Mesenchymal stem cell (in vitro differentiated cells and primary cell): ENCODE measurements at regions not wholly inside any gene's neighbourhood (a gene's known extent, or its start where the extent isn't known, plus 50 kb on each side); places are given as distances from the start of the nearest gene placed in this dataset.

Source experiments
- DNase-seq: peaks from one replicate; pipeline ENCODE4 v3.0.0-alpha.2; 2013
- H2AFZ ChIP-seq: one replicate; pipeline ENCODE4 v1.6.1; 2013; ENCODE audit warnings: low read depth, mild to moderate bottlenecking, control low read depth, inconsistent platforms, low read length, moderate library complexity
- H2AK5ac ChIP-seq: 2 replicates; pipeline ENCODE4 v1.6.1; 2013; ENCODE audit warnings: low read length, moderate library complexity, mild to moderate bottlenecking, inconsistent platforms; ENCODE audit not compliant: severe bottlenecking
- H2BK120ac ChIP-seq: one replicate; pipeline ENCODE4 v1.6.1; 2013; ENCODE audit warnings: low read depth, mild to moderate bottlenecking, inconsistent platforms, low read length, moderate library complexity
- H2BK12ac ChIP-seq, 2 experiments: one replicate each; pipeline ENCODE4 v1.6.1; 2013; ENCODE audit warnings: inconsistent platforms in 2 of 2, low read length in 2 of 2, mild to moderate bottlenecking in 2 of 2, moderate library complexity in 2 of 2, control low read depth in 1 of 2
- H2BK15ac ChIP-seq: one replicate; pipeline ENCODE4 v1.6.1; 2013; ENCODE audit warnings: mild to moderate bottlenecking, low read depth, inconsistent platforms; ENCODE audit not compliant: poor library complexity, severe bottlenecking
- H2BK5ac ChIP-seq: 2 replicates; pipeline ENCODE4 v1.6.1; 2013; ENCODE audit warnings: low read depth, mild to moderate bottlenecking, low read length, control low read depth, inconsistent platforms; ENCODE audit not compliant: poor library complexity, severe bottlenecking
- H3K14ac ChIP-seq, 2 experiments: one replicate each; pipeline ENCODE4 v1.6.1; 2013; ENCODE audit warnings: inconsistent platforms in 2 of 2, low read length in 2 of 2, control low read depth in 1 of 2, mild to moderate bottlenecking in 1 of 2, moderate library complexity in 1 of 2
- H3K18ac ChIP-seq, 2 experiments: one replicate each; pipeline ENCODE4 v1.6.1; 2013; ENCODE audit warnings: inconsistent platforms in 2 of 2, low read length in 2 of 2, control low read depth in 1 of 2, low read depth in 1 of 2, mild to moderate bottlenecking in 1 of 2
- H3K23ac ChIP-seq, 2 experiments: one replicate each; pipeline ENCODE4 v1.6.1; 2013; ENCODE audit warnings: inconsistent platforms in 2 of 2, low read length in 2 of 2, mild to moderate bottlenecking in 2 of 2, moderate library complexity in 2 of 2, control low read depth in 1 of 2
- H3K27ac ChIP-seq: 2 replicates; pipeline ENCODE4 v1.5.1; 2013; ENCODE audit warnings: mild to moderate bottlenecking, moderate library complexity, low read length, control low read depth, inconsistent platforms; ENCODE audit not compliant: poor library complexity, severe bottlenecking
- H3K27me3 ChIP-seq, 2 experiments: 2 replicates each; pipeline versions ENCODE4 v1.6.1 to v1.7.0; 2013; ENCODE audit warnings: low read length in 2 of 2, mild to moderate bottlenecking in 2 of 2, moderate library complexity in 2 of 2, control low read depth in 1 of 2, inconsistent platforms in 1 of 2; ENCODE audit not compliant: control insufficient read depth in 1 of 2, insufficient read depth in 1 of 2
- H3K36me3 ChIP-seq, 2 experiments: 2 replicates each; pipeline versions ENCODE4 v1.6.1 to v1.7.0; 2013; ENCODE audit warnings: low read length in 2 of 2, control low read depth in 1 of 2, inconsistent platforms in 1 of 2, low read depth in 1 of 2, mild to moderate bottlenecking in 1 of 2; ENCODE audit not compliant: insufficient read depth in 2 of 2, control insufficient read depth in 1 of 2
- H3K4ac ChIP-seq, 2 experiments: one replicate each; pipeline ENCODE4 v1.6.1; 2013; ENCODE audit warnings: inconsistent platforms in 2 of 2, low read length in 2 of 2, mild to moderate bottlenecking in 2 of 2, moderate library complexity in 2 of 2, control low read depth in 1 of 2, low read depth in 1 of 2
- H3K4me1 ChIP-seq: 2 replicates; pipeline ENCODE4 v1.6.1; 2013; ENCODE audit warnings: low read depth, low read length, control low read depth; ENCODE audit not compliant: control insufficient read depth, insufficient read depth
- H3K4me2 ChIP-seq: 2 replicates; pipeline ENCODE4 v1.6.1; 2013; ENCODE audit warnings: low read length, mild to moderate bottlenecking, inconsistent platforms; ENCODE audit not compliant: poor library complexity, severe bottlenecking
- H3K4me3 ChIP-seq, 2 experiments: 2 replicates each; pipeline versions ENCODE4 v1.5.1 to v1.7.0; 2013; ENCODE audit warnings: low read length in 2 of 2, mild to moderate bottlenecking in 2 of 2, control low read depth in 1 of 2, low read depth in 1 of 2; ENCODE audit not compliant: insufficient read depth in 1 of 2
- H3K79me1 ChIP-seq: replicated peaks from 2 replicates; pipeline ENCODE4 v1.6.1; 2013; ENCODE audit warnings: mild to moderate bottlenecking, control low read depth, low read length, inconsistent platforms; ENCODE audit not compliant: poor library complexity, severe bottlenecking
- H3K9ac ChIP-seq: 2 replicates; pipeline ENCODE4 v1.7.0; 2013; ENCODE audit warnings: mild to moderate bottlenecking, low read length, moderate library complexity
- H3K9me3 ChIP-seq: 2 replicates; pipeline ENCODE4 v1.7.0; 2013; ENCODE audit warnings: mild to moderate bottlenecking, low read length; ENCODE audit not compliant: control insufficient read depth
- H4K8ac ChIP-seq: one replicate; pipeline ENCODE4 v1.6.1; 2013; ENCODE audit warnings: inconsistent platforms, mild to moderate bottlenecking, low read length, moderate library complexity
- H4K91ac ChIP-seq: one replicate; pipeline ENCODE4 v1.6.1; 2013; ENCODE audit warnings: mild to moderate bottlenecking, low read length, inconsistent platforms
- WGBS: methylation state at CpG from one replicate; pipeline ENCODE4 v1.1.7; 2013; ENCODE audit warnings: mixed read lengths; 5-methylcytosine and 5-hydroxymethylcytosine counted together

GRCh38 chr22:47586038-47586437 lies 823.6 kb downstream of the TBC1D22A start:
- DNase-seq, result no peak
- Histone ChIP-seq H3K23ac (no peak overlapping the region), H2AK5ac (no peak overlapping the region), H2BK12ac (no peak overlapping the region), H2BK120ac (no peak overlapping the region), H3K14ac (no peak overlapping the region), H3K9ac (no peak overlapping the region), H2BK5ac (no peak overlapping the region), H3K4me1 (no peaks in the 10 kb centered on the region), H2BK15ac (no peak overlapping the region), H3K4me2 (no peak overlapping the region), H4K91ac (no peak overlapping the region), H3K79me1 (no peaks in the 10 kb centered on the region), H3K4me3 (no peak overlapping the region), H3K36me3 (no peaks in the 10 kb centered on the region), H4K8ac (no peak overlapping the region), H3K27me3 (no peaks in the 10 kb centered on the region), H2AFZ (no peak overlapping the region), H3K4ac (no peak overlapping the region), H3K27ac (no peak overlapping the region), H3K18ac (no peak overlapping the region), H3K9me3 (peaks cover 26% of the 10 kb centered on the region)
- 85% methylated on average over 3 of the region's 3 CpGs for WGBS

- Histone ChIP-seq H3K79me1 (no peaks in the 10 kb centered on the region), H3K14ac (no peak overlapping the region), H2BK5ac (no peak overlapping the region), H3K36me3 (no peaks in the 10 kb centered on the region), H4K8ac (no peak overlapping the region), H3K4me1 (no peaks in the 10 kb centered on the region), H2BK12ac (no peak overlapping the region), H3K4me2 (no peak overlapping the region), H3K9me3 (peaks cover 30% of the 10 kb centered on the region), H4K91ac (no peak overlapping the region), H3K18ac (no peak overlapping the region), H3K4me3 (no peak overlapping the region), H2AK5ac (no peak overlapping the region), H3K27ac (no peak overlapping the region), H3K27me3 (no peaks in the 10 kb centered on the region), H2AFZ (no peak overlapping the region), H2BK15ac (no peak overlapping the region), H2BK120ac (no peak overlapping the region), H3K23ac (no peak overlapping the region), H3K9ac (no peak overlapping the region), H3K4ac (no peak overlapping the region)
- 21% methylated on average over 2 of the region's 2 CpGs for WGBS
- no peak for DNase-seq
These were observed 821.6 kb downstream of the TBC1D22A start for GRCh38 chr22:47583959-47584562.

DNA sequence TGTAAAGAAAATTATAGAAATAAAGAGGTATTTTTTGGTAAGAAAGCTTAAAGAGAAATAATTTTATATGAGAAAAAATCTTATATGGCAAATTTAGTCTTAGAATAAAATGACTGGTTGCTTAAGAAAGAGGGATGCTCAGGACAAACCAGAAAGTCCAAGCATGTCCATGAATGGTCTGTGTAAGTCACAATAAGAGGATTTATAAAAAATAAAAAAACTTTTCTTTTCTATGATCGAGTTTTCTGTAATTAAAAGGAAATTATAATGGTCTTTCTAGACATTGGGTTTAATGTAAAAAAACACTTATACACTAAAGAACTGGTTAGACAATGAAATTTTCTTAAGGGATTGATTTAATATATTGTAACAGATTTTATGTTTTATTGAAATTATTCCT lies 819.6 kb downstream of the TBC1D22A start:
- Histone ChIP-seq H3K36me3 (no peaks in the 10 kb centered on the region), H3K27me3 (no peaks in the 10 kb centered on the region)

GRCh38 chr22:47580121-47580520 lies 817.7 kb downstream of the TBC1D22A start:
- no peaks in the 10 kb centered on the region for H3K4me1 ChIP-seq
- no peak overlapping the region for H2AFZ ChIP-seq
- no peaks in the 10 kb centered on the region for H3K27me3 ChIP-seq
- no peaks in the 10 kb centered on the region for H3K36me3 ChIP-seq
- no peak overlapping the region for H3K4ac ChIP-seq
- H3K14ac ChIP-seq, result no peak overlapping the region
- H3K4me2 ChIP-seq, result no peak overlapping the region
- H3K9ac ChIP-seq, result no peak overlapping the region
- no peak overlapping the region for H2BK5ac ChIP-seq
- H2BK120ac ChIP-seq, result no peak overlapping the region
- H3K18ac ChIP-seq, result no peak overlapping the region
- no peaks in the 10 kb centered on the region for H3K79me1 ChIP-seq
- H4K91ac ChIP-seq, result no peak overlapping the region
- H3K4me3 ChIP-seq, result no peak overlapping the region
- H2AK5ac ChIP-seq, result no peak overlapping the region
- H3K27ac ChIP-seq, result no peak overlapping the region
- H4K8ac ChIP-seq, result no peak overlapping the region
- DNase-seq, result no peak
- H3K9me3 ChIP-seq, result peaks cover 24% of the 10 kb centered on the region
- no peak overlapping the region for H3K23ac ChIP-seq
- no peak overlapping the region for H2BK15ac ChIP-seq
- H2BK12ac ChIP-seq, result no peak overlapping the region

More for the DNA sequence above, 819.6 kb downstream of the TBC1D22A start:
- H4K8ac ChIP-seq, result no peak overlapping the region
- no peak overlapping the region for H3K4me2 ChIP-seq
- no peak overlapping the region for H3K4ac ChIP-seq
- no peak overlapping the region for H3K27ac ChIP-seq
- no peak for DNase-seq
- no peak overlapping the region for H2AFZ ChIP-seq
- no peak overlapping the region for H2BK120ac ChIP-seq
- H3K9me3 ChIP-seq, result peaks cover 30% of the 10 kb centered on the region
- no peak overlapping the region for H3K14ac ChIP-seq
- WGBS, result no CpG with 5 or more reads among the region's 1 CpG
- H4K91ac ChIP-seq, result no peak overlapping the region
- no peaks in the 10 kb centered on the region for H3K4me1 ChIP-seq
- no peak overlapping the region for H2BK15ac ChIP-seq
- H2AK5ac ChIP-seq, result no peak overlapping the region
- no peak overlapping the region for H2BK12ac ChIP-seq
- no peak overlapping the region for H3K18ac ChIP-seq
- no peak overlapping the region for H3K4me3 ChIP-seq
- H3K79me1 ChIP-seq, result no peaks in the 10 kb centered on the region
- no peak overlapping the region for H3K23ac ChIP-seq
- H2BK5ac ChIP-seq, result no peak overlapping the region
- no peak overlapping the region for H3K9ac ChIP-seq
